Peyer's patch (tissue), 4 donors: ENCODE measurements at regions not wholly inside any gene's neighbourhood (a gene's known extent, or its start where the extent isn't known, plus 50 kb on each side); places are given as distances from the start of the nearest gene placed in this dataset.
A peak's percentile ranks its signal among the peaks of the same experiment; 100 is the strongest.

ENCODE experiments used
- DNase-seq, 3 donors: peaks; one replicate each; pipeline ENCODE4 v3.0.0-alpha.2; 2017 to 2019
- H3K27ac ChIP-seq, 4 donors: fragments of 200-600 bp; sonication (generic); one replicate each; pipeline ENCODE4 v1.5.1; 2016 to 2019
- H3K27me3 ChIP-seq, 2 donors: fragments of 200-600 bp; sonication (generic); one replicate each; pipeline ENCODE4 v1.5.1; 2019
- H3K36me3 ChIP-seq, 3 donors: fragments of 200-600 bp; sonication (generic); one replicate each; pipeline ENCODE4 v1.5.1; 2016 to 2019
- H3K4me1 ChIP-seq, 4 donors: fragments of 200-600 bp; sonication (generic); one replicate each; pipeline ENCODE4 v1.5.1; 2016 to 2019
- H3K4me3 ChIP-seq, 4 donors: fragments of 200-600 bp; sonication (generic); 1 replicate in 3 of 4; 2 replicates in 1 of 4; pipeline ENCODE4 v1.5.1; 2016 to 2019; ENCODE audit warnings: mild to moderate bottlenecking in 1 of 4
- H3K9me3 ChIP-seq, 4 donors: fragments of 200-600 bp; sonication (generic); one replicate each; pipeline ENCODE4 v1.5.1; 2016 to 2019; ENCODE audit warnings: mild to moderate bottlenecking in 1 of 4
- CTCF ChIP-seq, 6 experiments: fragments of 450-650 bp in 4 of 6; fragments of 200-600 bp in 2 of 6; sonication (generic) in 1 of 6; IDR thresholded peaks; one replicate each; pipeline ENCODE4 v1.5.1; 2017 to 2019; ENCODE audit warnings: antibody characterized with exemption in 6 of 6, mild to moderate bottlenecking in 3 of 6, moderate library complexity in 1 of 6
- POLR2A ChIP-seq, 2 donors: fragments of 450-650 bp; IDR thresholded peaks; one replicate each; pipeline ENCODE4 v1.5.1; 2017; ENCODE audit warnings: antibody characterized with exemption in 2 of 2, mild to moderate bottlenecking in 2 of 2, moderate library complexity in 2 of 2
- small RNA-seq, 2 donors: library from RNA; depleted of rRNA; stranded (forward); fragments of <200 nt; gene quantifications; one replicate each; pipeline ENCODE3, GENCODE V24; 2016

GRCh38 chr14:21725250-21725649 is 51.6 kb upstream of the OR4E1 start:
- DNase-seq, result no peak
- Histone ChIP-seq H3K36me3 (no peaks in the 10 kb centered on the region), H3K27ac (no peak overlapping the region), H3K4me1 (no peaks in the 10 kb centered on the region), H3K4me3 (no peak overlapping the region), H3K9me3 (no peaks in the 10 kb centered on the region), H3K27me3 (no peaks in the 10 kb centered on the region)
- TF ChIP-seq CTCF (IDR thresholded peaks at IDR 0.05) (no peak), POLR2A (IDR thresholded peaks at IDR 0.05) (no peak)

DNA sequence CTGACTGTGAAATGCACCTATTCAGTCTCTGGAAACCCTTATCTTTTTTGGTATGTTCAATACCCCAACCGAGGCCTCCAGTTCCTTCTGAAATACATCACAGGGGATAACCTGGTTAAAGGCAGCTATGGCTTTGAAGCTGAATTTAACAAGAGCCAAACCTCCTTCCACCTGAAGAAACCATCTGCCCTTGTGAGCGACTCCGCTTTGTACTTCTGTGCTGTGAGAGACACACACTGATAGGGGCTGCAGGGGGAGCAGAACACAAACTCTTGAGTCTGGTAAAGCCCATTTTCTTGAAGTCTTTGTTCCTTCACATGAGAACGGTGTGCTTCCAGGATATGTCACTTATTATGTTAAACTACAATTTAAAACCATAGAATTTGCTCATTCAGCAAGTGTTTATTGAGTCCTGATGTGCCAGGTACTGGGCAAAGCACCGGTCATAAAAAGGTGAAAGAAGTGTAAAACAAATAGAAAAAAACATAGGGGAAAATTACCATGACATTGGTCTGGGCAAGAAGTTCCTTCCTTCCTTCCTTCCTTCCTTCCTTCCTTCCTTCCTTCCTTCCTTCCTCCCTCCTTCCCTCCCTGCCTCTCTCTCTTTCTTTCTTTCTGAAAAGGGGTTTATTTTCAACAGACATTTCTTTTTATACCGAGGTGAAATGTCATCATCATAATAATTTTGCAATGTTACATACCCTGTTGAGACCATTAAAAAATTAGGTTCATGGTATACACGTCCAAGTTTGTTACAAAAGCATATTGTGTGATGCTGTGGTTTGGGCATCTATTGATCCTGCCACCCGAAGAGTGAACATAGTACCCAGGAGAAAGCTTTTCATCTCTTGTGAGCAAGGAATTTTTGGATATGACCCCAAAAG is 50.7 kb upstream of the OR4E1 start:
- Histone ChIP-seq H3K9me3 (no peaks in the 10 kb centered on the region), H3K4me1 (no peaks in the 10 kb centered on the region), H3K27me3 (no peaks in the 10 kb centered on the region), H3K27ac (no peak overlapping the region), H3K4me3 (no peak overlapping the region), H3K36me3 (no peaks in the 10 kb centered on the region)
- TF ChIP-seq POLR2A (IDR thresholded peaks at IDR 0.05) (no peak), CTCF (IDR thresholded peaks at IDR 0.05) (no peak)
- DNase-seq, result no peak

- H3K27ac ChIP-seq, result no peak overlapping the region
- no peaks in the 10 kb centered on the region for H3K36me3 ChIP-seq
- no peaks in the 10 kb centered on the region for H3K27me3 ChIP-seq
- peak in 1 of 6 experiments; percentile 11 for TF ChIP-seq CTCF (IDR thresholded peaks at IDR 0.05)
- no peak for TF ChIP-seq POLR2A (IDR thresholded peaks at IDR 0.05)
- no peak for DNase-seq
- H3K4me3 ChIP-seq, result no peak overlapping the region
- H3K9me3 ChIP-seq, result no peaks in the 10 kb centered on the region
- no peaks in the 10 kb centered on the region for H3K4me1 ChIP-seq
Observed at GRCh38 chr14:21723431-21724045, 49.9 kb upstream of the OR4E1 start.

Small RNA genes lying in the stretch of these regions (small RNA-seq; reads per million reads assigned to genes)
- 0 reads per million in 2 donors for gene AC245505.1
- 0 reads per million in 2 donors for gene TRAJ30
- 0 reads per million in 2 donors for gene TRAJ31
- gene TRAJ32, result 0 reads per million in 2 donors
- gene TRAJ33, result 0 reads per million in 2 donors
- gene TRAJ34, result 0 reads per million in 2 donors
- gene TRAJ35, result 0 reads per million in 2 donors
- gene TRAJ36, result 0 reads per million in 2 donors
- gene TRAJ37, result 0 reads per million in 2 donors
- gene TRAJ38, result 0 reads per million in 2 donors
- 0 reads per million in 2 donors for gene TRAJ39
- gene TRAJ40, result 0 reads per million in 2 donors
- gene TRAJ41, result 0 reads per million in 2 donors
- 0 reads per million in 2 donors for gene TRAJ42
- 0 reads per million in 2 donors for gene TRAJ43
- gene TRAJ44, result 0 reads per million in 2 donors
- 0 reads per million in 2 donors for gene TRAJ45
- 0 reads per million in 2 donors for gene TRAJ46
- gene TRAJ47, result 0 reads per million in 2 donors
- gene TRAJ48, result 0 reads per million in 2 donors
- 0 reads per million in 2 donors for gene TRAJ49
- gene TRAJ50, result 0 reads per million in 2 donors
- 0 reads per million in 2 donors for gene TRAJ51
- gene TRAJ52, result 0 reads per million in 2 donors
- gene TRAJ53, result 0 reads per million in 2 donors
- gene TRAJ54, result 0 reads per million in 2 donors
- gene TRAJ55, result 0 reads per million in 2 donors
- 0 reads per million in 2 donors for gene TRAJ56
- gene TRAJ57, result 0 reads per million in 2 donors
- 0 reads per million in 2 donors for gene TRAJ58
- gene TRAJ59, result 0 reads per million in 2 donors
- gene TRAJ60, result 0 reads per million in 2 donors
- gene TRAJ61, result 0 reads per million in 2 donors
- 0 reads per million in 2 donors for gene TRAV15
- gene TRDD1, result 0 reads per million in 2 donors
- 0 reads per million in 2 donors for gene TRDD2
- 0 reads per million in 2 donors for gene TRDD3
- gene TRDJ1, result 0 reads per million in 2 donors
- gene TRDJ2, result 0 reads per million in 2 donors
- gene TRDJ3, result 0 reads per million in 2 donors
- gene TRDJ4, result 0 reads per million in 2 donors
- gene TRDV1, result 0 reads per million in 2 donors
